Heart right ventricle (tissue), 16 donors: ENCODE measurements at regions not wholly inside any gene's neighbourhood (a gene's known extent, or its start where the extent isn't known, plus 50 kb on each side); places are given as distances from the start of the nearest gene placed in this dataset.

ENCODE experiments used
- ATAC-seq, 8 donors: fragments of 200-7000 bp; cut with Tn5 transposase; one replicate each; pipeline ENCODE4 v1.9.1; 2020; ENCODE audit warnings: mild to moderate bottlenecking in 8 of 8, moderate library complexity in 8 of 8, moderate number of reproducible peaks in 1 of 8
- DNase-seq, 2 donors: peaks; one replicate each; pipeline ENCODE4 v3.0.0-alpha.2; 2020
- H3K27ac ChIP-seq, 10 donors: fragments of 200-600 bp; sonication (generic) in 2 of 10; one replicate each; pipeline versions ENCODE4 v1.5.0 to v1.8.0; 2020 to 2022; ENCODE audit warnings: mild to moderate bottlenecking in 3 of 10
- H3K27me3 ChIP-seq, 7 donors: fragments of 200-600 bp; one replicate each; pipeline ENCODE4 v1.8.0; 2021 to 2022; ENCODE audit warnings: mild to moderate bottlenecking in 2 of 7
- H3K36me3 ChIP-seq, 9 donors: fragments of 200-600 bp; sonication (generic) in 1 of 9; one replicate each; pipeline versions ENCODE4 v1.5.0 to v1.8.0; 2020 to 2022; ENCODE audit warnings: mild to moderate bottlenecking in 2 of 9
- H3K4me1 ChIP-seq, 9 donors: fragments of 200-600 bp; sonication (generic) in 1 of 9; one replicate each; pipeline versions ENCODE4 v1.5.0 to v1.8.0; 2020 to 2022; ENCODE audit warnings: mild to moderate bottlenecking in 4 of 9
- H3K4me3 ChIP-seq, 10 donors: fragments of 200-600 bp; sonication (generic) in 2 of 10; one replicate each; pipeline versions ENCODE4 v1.5.0 to v1.8.0; 2020 to 2022; ENCODE audit warnings: mild to moderate bottlenecking in 7 of 10, moderate library complexity in 2 of 10
- H3K9me3 ChIP-seq, 11 donors: fragments of 200-600 bp in 10 of 11; sonication (generic) in 2 of 11; one replicate each; pipeline versions ENCODE4 v1.5.0 to v1.8.0; 2013 to 2022; ENCODE audit warnings: mild to moderate bottlenecking in 2 of 11, control low read depth in 1 of 11, moderate library complexity in 1 of 11
- WGBS, 2 donors: extraction: QIAGEN DNeasy Blood & Tissue Kit; methylation state at CpG; one replicate each; pipeline ENCODE4 v1.1.7; 2013; ENCODE audit warnings: inconsistent platforms in 1 of 2; 5-methylcytosine and 5-hydroxymethylcytosine counted together
- intact Hi-C, 10 donors: fragments of 100-400 bp; cut with DNase I; formaldehyde crosslinking; loops; one replicate each; pipeline versions ENCODE4 v1.11.1 to v1.14.2; 2022
- TF ChIP-seq, protein P1 (sequence below), 9 donors: fragments of 200-600 bp; sonication (generic) in 2 of 9; IDR thresholded peaks; one replicate each; pipeline versions ENCODE4 v1.5.0 to v1.8.0; 2021 to 2022; ENCODE audit warnings: antibody characterized with exemption in 9 of 9, mild to moderate bottlenecking in 5 of 9, moderate library complexity in 1 of 9
- donor health status: Arrhythmogenic right ventricular cardiomyopathy.
- donor health status: ischemic (EF 13 %, LVEDD 7.1; RV severe dilation, severe dysfunction).
- donor health status: healthy with polysubstance abuse.
- donor health status: DM: no; HTN: yes; CAD: no.
- donor health status: DM: no; HTN: no; CAD: no.
- donor health status: ischemic (EF 25% LVEDD 6.9; RV normal size, moderate dysfunction).
- donor health status: ischemic (EF 25% LVEDD 5.7; RV mildly dilated, moderate dysfunction).
- donor health status: healthy.
- donor health status: DM: yes; HTN: yes; CAD: no.
- donor health status: Ischemic cardiomyopathy.
- donor health status: ischemic (EF 35%, LVEDD 5.7; RV mildly dilated, moderate dysfunction).
- donor health status: nonischemic (EF 11% LVEDD 7.7; RV severe dilation, severe dysfunction).
- donor health status: DM: yes; HTN: yes; CAD: no.
- donor health status: PGD.
- donor health status: ischemic (EF 29% LVEDD 5.4; RV normal size, mild dysfunction).
- donor health status: nonischemic (EF 23%, LVEDD 6.1; RV moderate dilation, normal function).

DNA sequence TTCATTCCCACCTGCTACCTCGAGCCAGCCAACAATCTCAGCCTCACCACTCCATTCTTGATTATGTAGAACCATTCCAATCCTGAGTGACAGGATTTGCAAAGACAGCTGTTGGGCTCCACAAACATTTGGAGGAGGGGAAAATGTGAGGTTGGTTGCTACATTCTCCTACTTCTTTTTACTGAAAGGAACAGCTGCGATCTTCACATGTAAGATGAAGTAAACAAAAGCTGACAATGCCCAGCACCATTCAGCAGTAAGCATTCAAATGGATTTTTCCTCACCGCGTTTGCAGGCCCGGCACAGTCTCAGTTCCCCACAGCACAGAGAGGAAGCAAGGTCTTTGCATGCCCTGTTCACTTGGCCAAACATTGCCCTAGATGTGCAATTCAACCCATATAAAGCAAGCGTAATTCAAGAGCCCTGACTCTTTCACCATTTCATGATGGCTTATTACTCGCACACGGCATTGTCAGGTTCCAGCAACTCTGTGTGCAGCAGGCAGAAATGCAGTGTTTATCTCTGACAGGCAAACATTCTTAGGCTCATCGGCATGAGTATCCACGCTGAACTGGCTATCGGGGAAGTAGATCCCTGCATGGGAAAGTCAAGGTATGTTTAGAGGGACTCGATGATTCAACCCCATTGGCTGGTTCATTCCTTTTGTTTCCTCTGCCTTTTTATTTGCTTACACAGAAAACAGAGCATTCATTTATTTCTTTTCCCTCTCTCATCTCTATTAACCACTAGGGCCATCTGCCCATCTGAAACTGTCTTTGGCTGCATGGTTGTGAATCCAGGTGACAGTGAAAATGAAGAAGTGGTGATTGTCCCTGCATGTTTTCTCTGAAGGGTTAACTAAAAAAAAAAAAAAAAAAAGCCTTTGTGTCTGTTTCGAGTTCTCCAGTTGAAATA lies 236.1 kb upstream of the PLEKHG7 start:
- Histone ChIP-seq H3K27ac (peak overlapping the region in 5 of 10 donors; percentile 24 to 46 (median 28)), H3K27me3 (no peaks in the 10 kb centered on the region), H3K4me3 (no peak overlapping the region), H3K36me3 (no peaks in the 10 kb centered on the region), H3K4me1 (peaks cover 7 to 42% (median 30%) of the 10 kb centered on the region in 9 donors), H3K9me3 (no peaks in the 10 kb centered on the region)
- DNase-seq (peak in 1 of 2 donors; percentile 14), ATAC-seq (peak in 5 of 8 donors; percentile 15 to 53 (median 27))
- TF ChIP-seq, protein P1, sequence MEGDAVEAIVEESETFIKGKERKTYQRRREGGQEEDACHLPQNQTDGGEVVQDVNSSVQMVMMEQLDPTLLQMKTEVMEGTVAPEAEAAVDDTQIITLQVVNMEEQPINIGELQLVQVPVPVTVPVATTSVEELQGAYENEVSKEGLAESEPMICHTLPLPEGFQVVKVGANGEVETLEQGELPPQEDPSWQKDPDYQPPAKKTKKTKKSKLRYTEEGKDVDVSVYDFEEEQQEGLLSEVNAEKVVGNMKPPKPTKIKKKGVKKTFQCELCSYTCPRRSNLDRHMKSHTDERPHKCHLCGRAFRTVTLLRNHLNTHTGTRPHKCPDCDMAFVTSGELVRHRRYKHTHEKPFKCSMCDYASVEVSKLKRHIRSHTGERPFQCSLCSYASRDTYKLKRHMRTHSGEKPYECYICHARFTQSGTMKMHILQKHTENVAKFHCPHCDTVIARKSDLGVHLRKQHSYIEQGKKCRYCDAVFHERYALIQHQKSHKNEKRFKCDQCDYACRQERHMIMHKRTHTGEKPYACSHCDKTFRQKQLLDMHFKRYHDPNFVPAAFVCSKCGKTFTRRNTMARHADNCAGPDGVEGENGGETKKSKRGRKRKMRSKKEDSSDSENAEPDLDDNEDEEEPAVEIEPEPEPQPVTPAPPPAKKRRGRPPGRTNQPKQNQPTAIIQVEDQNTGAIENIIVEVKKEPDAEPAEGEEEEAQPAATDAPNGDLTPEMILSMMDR (IDR thresholded peaks at IDR 0.05): no peak
- intact Hi-C loops: loop anchor here in 1 of 10 donors (5.0 kb wide), 1 partner anchor 76 kb away; no protein-coding TSS in a partner anchor
- WGBS, 2 donors: 50 to 72% methylated on average over 13 of the region's 13 CpGs

DNA sequence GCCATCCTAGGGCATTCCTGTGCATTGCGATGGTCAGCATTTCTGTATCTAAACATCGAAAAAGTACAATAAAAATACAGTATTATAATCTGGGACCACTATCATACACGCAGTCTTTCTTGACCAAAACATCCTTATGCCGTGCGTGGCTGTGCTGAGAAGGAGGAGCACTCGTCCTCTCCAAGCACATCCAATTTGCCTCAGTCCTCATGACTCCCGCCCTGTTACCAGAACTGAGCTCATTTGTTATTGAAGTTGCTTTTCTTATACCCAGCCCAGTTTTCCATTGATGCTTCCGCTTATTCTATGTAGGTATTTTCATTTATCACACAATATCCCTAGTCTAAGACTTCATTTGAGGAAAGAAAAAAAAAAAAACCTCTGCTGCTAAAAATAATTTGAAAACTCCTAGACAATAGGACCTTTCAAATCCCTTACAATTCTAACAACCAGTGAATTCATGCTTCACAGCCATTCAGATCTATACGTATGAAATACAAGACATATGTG lies 236.9 kb upstream of the PLEKHG7 start:
- TF ChIP-seq, protein P1 (IDR thresholded peaks at IDR 0.05): no peak
- Histone ChIP-seq H3K27ac (peak overlapping the region in 3 of 10 donors; percentile 24 to 46 (median 28)), H3K4me1 (peaks cover 7 to 50% (median 29%) of the 10 kb centered on the region in 9 donors), H3K9me3 (no peaks in the 10 kb centered on the region), H3K27me3 (no peaks in the 10 kb centered on the region), H3K36me3 (no peaks in the 10 kb centered on the region), H3K4me3 (no peak overlapping the region)
- WGBS, 2 donors: 96% methylated on average over 9 of the region's 9 CpGs
- ATAC-seq (no peak), DNase-seq (no peak)
- intact Hi-C loops: loop anchor here in 1 of 10 donors (5.0 kb wide), 1 partner anchor 76 kb away; no protein-coding TSS in a partner anchor

DNA sequence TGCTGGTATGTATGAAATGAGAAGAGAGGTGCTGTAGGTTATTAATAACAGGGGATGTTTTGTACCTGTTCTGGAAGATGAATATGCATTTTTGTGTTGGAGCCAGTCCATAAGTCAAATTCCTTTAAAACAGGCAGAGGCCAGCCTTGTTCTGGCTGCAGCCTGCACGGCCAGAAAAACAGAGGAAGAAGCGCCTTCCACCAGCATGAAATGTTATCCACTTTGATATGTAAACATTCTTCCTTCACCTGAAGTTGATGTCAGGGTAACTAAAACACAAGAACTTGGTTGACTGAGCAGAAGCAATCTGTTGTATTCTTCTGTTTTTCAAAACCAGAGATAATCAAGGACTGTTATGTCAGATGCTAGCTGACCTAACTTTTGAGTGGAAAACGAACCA lies 237.9 kb upstream of the PLEKHG7 start:
- no peak for DNase-seq
- Histone ChIP-seq H3K36me3 (no peaks in the 10 kb centered on the region), H3K4me1 (peaks cover 4 to 45% (median 20%) of the 10 kb centered on the region in 9 donors), H3K9me3 (no peaks in the 10 kb centered on the region), H3K4me3 (no peak overlapping the region), H3K27ac (no peak overlapping the region), H3K27me3 (no peaks in the 10 kb centered on the region)
- TF ChIP-seq, protein P1 (IDR thresholded peaks at IDR 0.05): no peak
- WGBS, 2 donors: 77 to 79% methylated on average over 3 of the region's 3 CpGs
- no peak for ATAC-seq
- intact Hi-C loops: loop anchor here in 1 of 10 donors (5.0 kb wide), 1 partner anchor 77 kb away; no protein-coding TSS in a partner anchor

DNA sequence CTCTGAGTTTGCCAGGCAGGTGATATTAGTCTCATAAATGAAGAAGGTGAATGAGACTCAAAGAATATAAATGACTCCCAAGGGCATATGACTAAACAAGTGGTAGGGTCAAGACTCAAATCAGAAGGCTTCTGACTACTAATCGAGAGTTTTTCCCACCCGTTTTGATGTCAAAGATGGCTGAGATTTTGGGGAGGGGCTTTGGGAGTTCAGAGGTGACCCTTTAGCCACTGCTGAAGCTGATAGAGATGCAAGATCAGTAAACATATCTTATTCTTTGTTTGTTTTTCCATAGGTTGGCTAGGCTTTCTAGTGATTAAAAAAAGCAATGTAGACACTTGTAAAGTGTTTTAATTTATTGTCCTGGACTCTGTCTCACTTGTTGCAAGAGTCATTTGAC lies 239.6 kb upstream of the PLEKHG7 start:
- TF ChIP-seq, protein P1 (IDR thresholded peaks at IDR 0.05): no peak
- DNase-seq (no peak), ATAC-seq (no peak)
- 96 to 98% methylated on average over 2 of the region's 2 CpGs for WGBS, 2 donors
- no peaks in the 10 kb centered on the region for H3K9me3 ChIP-seq
- peak overlapping the region in 1 of 10 donors; percentile 13 for H3K27ac ChIP-seq
- intact Hi-C loops: no loop called here
- H3K4me1 ChIP-seq: peaks cover 0 to 46% (median 9%) of the 10 kb centered on the region in 9 donors
- H3K36me3 ChIP-seq: no peaks in the 10 kb centered on the region
- H3K4me3 ChIP-seq: no peak overlapping the region
- no peaks in the 10 kb centered on the region for H3K27me3 ChIP-seq
